Sigmoid colon (tissue), 6 donors: ENCODE measurements at regions not wholly inside any gene's neighbourhood (a gene's known extent, or its start where the extent isn't known, plus 50 kb on each side); places are given as distances from the start of the nearest gene placed in this dataset.

Source experiments
- DNase-seq: peaks from one replicate; pipeline ENCODE4 v3.0.0-alpha.2; 2019
- H3K27ac ChIP-seq, 4 donors: fragments of 200-600 bp; sonication (generic); one replicate each; pipeline ENCODE4 v1.5.1; 2016 to 2019; ENCODE audit warnings: mild to moderate bottlenecking in 1 of 4
- H3K27me3 ChIP-seq, 3 donors: fragments of 200-600 bp; sonication (generic); one replicate each; pipeline ENCODE4 v1.5.1; 2019; ENCODE audit warnings: mild to moderate bottlenecking in 1 of 3
- H3K36me3 ChIP-seq, 4 donors: fragments of 200-600 bp; sonication (generic); one replicate each; pipeline ENCODE4 v1.5.1; 2016 to 2019
- H3K4me1 ChIP-seq, 4 donors: fragments of 200-600 bp; sonication (generic); one replicate each; pipeline ENCODE4 v1.5.1; 2017 to 2019
- H3K4me3 ChIP-seq, 4 donors: fragments of 200-600 bp; sonication (generic); one replicate each; pipeline ENCODE4 v1.5.1; 2017 to 2019; ENCODE audit warnings: mild to moderate bottlenecking in 2 of 4, moderate library complexity in 1 of 4
- H3K9me3 ChIP-seq, 4 donors: fragments of 200-600 bp in 3 of 4; sonication (generic) in 3 of 4; one replicate each; pipeline versions ENCODE4 v1.5.1 to v1.6.1; 2013 to 2019
- EP300 ChIP-seq, 4 donors: sonication (generic); formaldehyde crosslinking; IDR thresholded peaks; one replicate each; pipeline ENCODE4 v1.6.1; 2017; ENCODE audit warnings: antibody characterized with exemption in 4 of 4
- POLR2A ChIP-seq, 2 donors: fragments of 450-650 bp; IDR thresholded peaks; one replicate each; pipeline ENCODE4 v1.6.1; 2016; ENCODE audit warnings: antibody characterized with exemption in 2 of 2, mild to moderate bottlenecking in 2 of 2, moderate library complexity in 2 of 2
- POLR2AphosphoS5 ChIP-seq, 4 donors: sonication (generic); formaldehyde crosslinking; IDR thresholded peaks; one replicate each; pipeline ENCODE4 v1.6.1; 2017; ENCODE audit warnings: antibody characterized with exemption in 4 of 4
- WGBS, 2 donors: extraction: QIAGEN DNeasy Blood & Tissue Kit; methylation state at CpG; one replicate each; pipeline ENCODE4 v1.1.7; 2013; 5-methylcytosine and 5-hydroxymethylcytosine counted together
- intact Hi-C: fragments of 100-400 bp; cut with DNase I; formaldehyde crosslinking; loops from one replicate; pipeline ENCODE4 v1.15.1; 2023
- TF ChIP-seq, protein P1 (sequence below), 4 experiments: fragments of 450-650 bp in 3 of 4; fragments of 200-600 bp in 1 of 4; IDR thresholded peaks; one replicate each; pipeline ENCODE4 v1.5.1; 2016 to 2019; ENCODE audit warnings: antibody characterized with exemption in 4 of 4, mild to moderate bottlenecking in 3 of 4, moderate library complexity in 2 of 4
- donor health status: healthy with polysubstance abuse.
- donor health status: healthy.

- no peak for DNase-seq
- Histone ChIP-seq H3K27ac (peak overlapping the region; percentile 78 to 83 (median 80)), H3K36me3 (no peaks in the 10 kb centered on the region), H3K9me3 (no peaks in the 10 kb centered on the region), H3K27me3 (no peaks in the 10 kb centered on the region), H3K4me1 (peaks cover 0 to 92% (median 83%) of the 10 kb centered on the region in 4 donors), H3K4me3 (no peak overlapping the region)
- intact Hi-C loops: loop anchor here (5.0 to 10.0 kb wide), 3 partner anchors 131 to 388 kb away; partner anchors contain the start of gene SOS1
- TF ChIP-seq EP300 (IDR thresholded peaks at IDR 0.05) (no peak), POLR2A (IDR thresholded peaks at IDR 0.05) (no peak), POLR2AphosphoS5 (IDR thresholded peaks at IDR 0.05) (no peak)
- TF ChIP-seq, protein P1, sequence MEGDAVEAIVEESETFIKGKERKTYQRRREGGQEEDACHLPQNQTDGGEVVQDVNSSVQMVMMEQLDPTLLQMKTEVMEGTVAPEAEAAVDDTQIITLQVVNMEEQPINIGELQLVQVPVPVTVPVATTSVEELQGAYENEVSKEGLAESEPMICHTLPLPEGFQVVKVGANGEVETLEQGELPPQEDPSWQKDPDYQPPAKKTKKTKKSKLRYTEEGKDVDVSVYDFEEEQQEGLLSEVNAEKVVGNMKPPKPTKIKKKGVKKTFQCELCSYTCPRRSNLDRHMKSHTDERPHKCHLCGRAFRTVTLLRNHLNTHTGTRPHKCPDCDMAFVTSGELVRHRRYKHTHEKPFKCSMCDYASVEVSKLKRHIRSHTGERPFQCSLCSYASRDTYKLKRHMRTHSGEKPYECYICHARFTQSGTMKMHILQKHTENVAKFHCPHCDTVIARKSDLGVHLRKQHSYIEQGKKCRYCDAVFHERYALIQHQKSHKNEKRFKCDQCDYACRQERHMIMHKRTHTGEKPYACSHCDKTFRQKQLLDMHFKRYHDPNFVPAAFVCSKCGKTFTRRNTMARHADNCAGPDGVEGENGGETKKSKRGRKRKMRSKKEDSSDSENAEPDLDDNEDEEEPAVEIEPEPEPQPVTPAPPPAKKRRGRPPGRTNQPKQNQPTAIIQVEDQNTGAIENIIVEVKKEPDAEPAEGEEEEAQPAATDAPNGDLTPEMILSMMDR (IDR thresholded peaks at IDR 0.05): no peak
- WGBS, 2 donors: 79% methylated on average over 6 of the region's 6 CpGs
Measured at GRCh38 chr2:39512941-39513340, 75.9 kb upstream of the MAP4K3 start.

DNA sequence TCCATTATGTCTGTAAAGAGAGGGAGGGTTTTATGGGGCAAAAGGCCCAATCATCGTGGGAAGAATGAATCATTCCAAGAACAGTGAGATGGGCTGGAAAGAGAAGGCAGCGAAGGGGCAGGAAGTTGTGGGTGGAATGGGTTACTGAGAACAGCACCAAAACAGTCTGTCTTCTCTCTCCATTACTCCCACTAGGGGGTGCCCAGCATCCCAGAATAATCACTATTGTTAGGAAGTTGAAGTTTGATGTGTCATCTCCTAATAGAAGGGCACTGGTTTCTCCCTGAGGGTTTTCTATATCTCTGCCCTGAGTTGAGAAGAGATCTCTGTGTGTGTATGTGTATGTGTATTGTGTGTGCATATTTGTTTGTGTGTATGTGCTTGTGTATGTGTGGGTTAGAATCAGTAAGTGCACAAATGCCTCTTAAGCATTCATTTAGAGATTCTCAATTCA is 76.6 kb upstream of the MAP4K3 start:
- Histone ChIP-seq H3K4me3 (no peak overlapping the region), H3K36me3 (no peaks in the 10 kb centered on the region), H3K9me3 (no peaks in the 10 kb centered on the region), H3K27me3 (no peaks in the 10 kb centered on the region), H3K4me1 (peaks cover 0 to 86% (median 77%) of the 10 kb centered on the region in 4 donors), H3K27ac (peak overlapping the region; percentile 78 to 83 (median 80))
- TF ChIP-seq, protein P1 (IDR thresholded peaks at IDR 0.05): peak in 3 of 4 experiments; percentile 33 to 55 (median 34)
- TF ChIP-seq EP300 (IDR thresholded peaks at IDR 0.05): no peak
- peak; percentile 66 for DNase-seq
- intact Hi-C loops: loop anchor here (5.0 to 10.0 kb wide), 3 partner anchors 131 to 389 kb away; partner anchors contain the start of gene SOS1
- 6 to 32% methylated on average over 2 of the region's 2 CpGs for WGBS, 2 donors

GRCh38 chr2:39514825-39515224 is 77.7 kb upstream of the MAP4K3 start:
- H3K27ac ChIP-seq: peak overlapping the region in 3 of 4 donors; percentile 72 to 83 (median 79)
- H3K4me1 ChIP-seq: peaks cover 0 to 75% (median 65%) of the 10 kb centered on the region in 4 donors
- intact Hi-C loops: loop anchor here (5.0 to 10.0 kb wide), 3 partner anchors 133 to 390 kb away; partner anchors contain the start of gene SOS1
- no peak overlapping the region for H3K4me3 ChIP-seq
- TF ChIP-seq POLR2AphosphoS5 (IDR thresholded peaks at IDR 0.05) (no peak), EP300 (IDR thresholded peaks at IDR 0.05) (no peak), POLR2A (IDR thresholded peaks at IDR 0.05) (no peak)
- TF ChIP-seq, protein P1 (IDR thresholded peaks at IDR 0.05): no peak
- 90 to 92% methylated on average over 5 of the region's 5 CpGs for WGBS, 2 donors
- no peaks in the 10 kb centered on the region for H3K9me3 ChIP-seq
- no peaks in the 10 kb centered on the region for H3K36me3 ChIP-seq
- no peaks in the 10 kb centered on the region for H3K27me3 ChIP-seq
- no peak for DNase-seq

GRCh38 chr2:39515273-39515896 is 78.3 kb upstream of the MAP4K3 start:
- no peaks in the 10 kb centered on the region for H3K27me3 ChIP-seq
- H3K27ac ChIP-seq: peak overlapping the region in 3 of 4 donors; percentile 70 to 83 (median 72)
- peaks cover 0 to 69% (median 60%) of the 10 kb centered on the region in 4 donors for H3K4me1 ChIP-seq
- H3K36me3 ChIP-seq: no peaks in the 10 kb centered on the region
- TF ChIP-seq POLR2AphosphoS5 (IDR thresholded peaks at IDR 0.05): no peak
- no peak for TF ChIP-seq EP300 (IDR thresholded peaks at IDR 0.05)
- TF ChIP-seq, protein P1 (IDR thresholded peaks at IDR 0.05): no peak
- no peak for TF ChIP-seq POLR2A (IDR thresholded peaks at IDR 0.05)
- no peak overlapping the region for H3K4me3 ChIP-seq
- DNase-seq: no peak
- WGBS, 2 donors: 70 to 77% methylated on average over 9 of the region's 9 CpGs
- no peaks in the 10 kb centered on the region for H3K9me3 ChIP-seq
- intact Hi-C loops: loop anchor here (10.0 kb wide), 1 partner anchor 391 kb away; the partner anchor contains the start of gene SOS1
